ENCODE measurements at regions not wholly inside any gene's neighbourhood (a gene's known extent, or its start where the extent isn't known, plus 50 kb on each side); places are given as distances from the start of the nearest gene placed in this dataset.

DNA sequence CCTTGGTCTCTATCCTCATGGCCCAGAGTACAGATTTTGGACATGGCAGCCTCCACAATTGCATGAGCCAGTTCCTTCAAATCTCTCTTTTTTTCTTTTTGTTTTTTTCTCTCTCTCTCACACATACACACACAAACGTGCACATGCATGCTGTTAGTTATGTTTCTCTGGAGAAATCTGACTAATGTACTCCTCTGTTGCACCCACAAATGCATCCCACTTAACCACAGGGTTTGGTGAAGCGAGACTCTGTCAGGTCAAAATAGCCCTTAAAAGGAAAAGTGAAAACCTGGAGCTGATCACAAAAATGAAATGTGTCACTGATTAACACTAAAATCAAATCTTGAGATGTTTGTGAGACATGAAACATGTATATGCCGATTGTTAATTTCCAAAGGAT, 374.6 kb upstream of the ARGLU1 start:
- Mint-ChIP-seq H3K36me3 (ENCODE audit: low read depth) (no peaks in the 10 kb centered on the region), H3K9me3 (no peaks in the 10 kb centered on the region), H3K27me3 (ENCODE audit: low read depth) (no peaks in the 10 kb centered on the region), H3K4me1 (ENCODE audit: low read depth) (no peaks in the 10 kb centered on the region), H3K27ac (no peak overlapping the region), H3K4me3 (no peak overlapping the region)

DNA sequence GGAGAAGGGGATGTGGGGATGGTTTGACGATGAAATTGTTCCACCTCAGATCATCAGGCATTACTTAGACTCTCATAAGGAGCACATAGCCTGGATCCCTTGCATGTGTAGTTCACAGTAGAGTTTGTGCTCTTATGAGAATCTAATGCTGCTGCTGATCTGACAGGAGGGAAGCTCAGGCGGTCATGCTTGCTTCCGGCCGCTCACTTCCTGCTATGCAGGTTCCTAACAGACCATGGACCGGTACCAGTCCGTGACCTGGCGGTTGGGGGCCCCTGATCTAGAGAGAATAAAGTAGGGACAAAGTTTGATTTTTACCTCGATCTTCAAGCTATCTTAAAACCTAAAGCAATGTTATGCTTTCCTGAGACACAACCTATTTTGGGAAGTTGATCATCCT, 373.8 kb upstream of the ARGLU1 start:
- no peaks in the 10 kb centered on the region for H3K9me3 Mint-ChIP-seq
- no peaks in the 10 kb centered on the region for H3K36me3 Mint-ChIP-seq (ENCODE audit: low read depth)
- no peak overlapping the region for H3K4me3 Mint-ChIP-seq
- no peaks in the 10 kb centered on the region for H3K4me1 Mint-ChIP-seq (ENCODE audit: low read depth)
- no peak overlapping the region for H3K27ac Mint-ChIP-seq
- H3K27me3 Mint-ChIP-seq (ENCODE audit: low read depth), result no peaks in the 10 kb centered on the region

DNA sequence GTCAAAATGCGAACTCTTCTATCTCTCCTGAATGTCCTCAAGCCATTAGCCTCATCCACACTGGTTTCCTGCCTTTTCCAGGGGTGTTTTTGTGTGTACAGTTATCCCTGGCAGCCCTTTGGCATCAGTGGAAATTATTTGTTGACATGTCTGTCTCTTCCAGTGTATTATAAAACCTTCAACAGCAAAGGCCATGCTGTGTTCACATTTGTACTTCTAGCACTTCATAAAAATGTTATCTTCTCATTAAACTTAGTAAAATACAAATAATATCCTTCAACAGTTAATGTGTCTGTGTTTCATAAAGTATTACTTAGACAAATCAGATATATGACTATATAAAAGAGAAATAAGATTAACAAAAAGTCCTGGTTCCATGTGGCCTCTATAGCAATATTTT, 359.5 kb upstream of the ARGLU1 start:
- no peaks in the 10 kb centered on the region for H3K4me1 Mint-ChIP-seq (ENCODE audit: low read depth)
- H3K27ac Mint-ChIP-seq, result no peak overlapping the region
- H3K27me3 Mint-ChIP-seq (ENCODE audit: low read depth), result no peaks in the 10 kb centered on the region
- H3K9me3 Mint-ChIP-seq, result peaks cover 1% of the 10 kb centered on the region
- no peaks in the 10 kb centered on the region for H3K36me3 Mint-ChIP-seq (ENCODE audit: low read depth)
- no peak overlapping the region for H3K4me3 Mint-ChIP-seq

DNA sequence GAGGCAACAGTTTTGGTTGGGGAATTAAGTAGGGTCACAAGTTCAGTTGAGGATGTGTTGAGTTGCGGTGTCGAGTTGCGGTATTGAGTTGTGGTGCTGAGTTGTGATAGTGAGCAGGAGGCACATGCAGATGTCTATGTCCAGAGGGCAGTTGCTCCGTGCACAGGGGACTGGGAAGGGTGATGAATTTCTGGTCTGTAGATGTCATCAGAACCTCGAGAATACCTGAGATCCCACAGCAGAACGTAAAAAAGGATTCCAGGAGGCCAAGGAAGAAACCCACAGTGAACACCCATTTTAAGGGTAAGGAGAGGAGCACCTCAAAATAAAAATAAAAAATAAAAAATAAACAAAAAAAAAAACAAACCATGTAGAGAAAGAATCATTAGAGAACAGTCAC, 354.4 kb upstream of the ARGLU1 start:
- Mint-ChIP-seq H3K27me3 (ENCODE audit: low read depth) (peaks cover 7% of the 10 kb centered on the region), H3K36me3 (ENCODE audit: low read depth) (no peaks in the 10 kb centered on the region), H3K9me3 (no peaks in the 10 kb centered on the region), H3K4me3 (no peak overlapping the region), H3K4me1 (ENCODE audit: low read depth) (no peaks in the 10 kb centered on the region), H3K27ac (no peak overlapping the region)

DNA sequence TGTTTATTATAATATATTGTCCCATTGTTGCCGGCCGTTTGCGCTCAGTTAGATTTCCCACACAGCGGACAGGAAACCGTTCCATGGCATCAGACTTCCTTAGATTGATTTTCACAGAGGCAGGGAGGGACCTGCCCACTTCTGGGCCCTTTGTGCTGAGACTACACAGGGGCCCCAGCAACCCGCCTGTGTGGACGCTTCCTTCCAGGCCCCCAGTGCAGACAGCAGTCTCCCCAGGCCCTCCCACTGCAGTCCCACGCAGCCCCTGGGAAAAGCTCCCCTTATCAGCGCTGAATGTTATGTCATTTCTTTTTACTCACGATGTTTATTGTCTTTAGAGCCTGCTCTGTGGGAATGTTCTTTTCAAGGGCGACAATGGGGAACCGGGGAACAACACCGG, 351.7 kb upstream of the ARGLU1 start:
- Mint-ChIP-seq H3K27ac (no peak overlapping the region), H3K4me3 (no peak overlapping the region), H3K9me3 (no peaks in the 10 kb centered on the region), H3K36me3 (ENCODE audit: low read depth) (no peaks in the 10 kb centered on the region), H3K4me1 (ENCODE audit: low read depth) (no peaks in the 10 kb centered on the region), H3K27me3 (ENCODE audit: low read depth) (peaks cover 10% of the 10 kb centered on the region)

DNA sequence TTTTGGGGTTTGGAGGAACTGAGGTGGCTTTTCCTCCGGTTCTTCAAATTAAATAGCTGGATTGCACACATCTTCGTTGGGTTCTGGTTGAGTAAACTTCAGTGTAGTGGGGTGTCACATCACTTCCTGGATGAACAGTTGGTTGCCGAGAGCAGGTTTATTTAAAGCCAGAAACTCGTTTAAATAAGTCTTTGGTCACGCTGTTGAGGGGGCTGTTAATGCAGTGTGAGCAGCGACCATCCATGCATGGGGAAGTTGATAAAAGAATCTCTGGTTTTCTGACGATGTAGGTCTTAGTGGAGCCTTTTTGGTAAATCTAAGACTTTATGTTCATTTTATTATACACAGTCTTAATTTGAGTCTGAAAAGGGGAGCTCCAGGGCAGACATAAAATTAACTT, 351.2 kb upstream of the ARGLU1 start:
- H3K27ac Mint-ChIP-seq, result no peak overlapping the region
- no peaks in the 10 kb centered on the region for H3K9me3 Mint-ChIP-seq
- H3K36me3 Mint-ChIP-seq (ENCODE audit: low read depth), result no peaks in the 10 kb centered on the region
- no peak overlapping the region for H3K4me3 Mint-ChIP-seq
- H3K4me1 Mint-ChIP-seq (ENCODE audit: low read depth), result no peaks in the 10 kb centered on the region
- H3K27me3 Mint-ChIP-seq (ENCODE audit: low read depth), result peaks cover 10% of the 10 kb centered on the region

DNA sequence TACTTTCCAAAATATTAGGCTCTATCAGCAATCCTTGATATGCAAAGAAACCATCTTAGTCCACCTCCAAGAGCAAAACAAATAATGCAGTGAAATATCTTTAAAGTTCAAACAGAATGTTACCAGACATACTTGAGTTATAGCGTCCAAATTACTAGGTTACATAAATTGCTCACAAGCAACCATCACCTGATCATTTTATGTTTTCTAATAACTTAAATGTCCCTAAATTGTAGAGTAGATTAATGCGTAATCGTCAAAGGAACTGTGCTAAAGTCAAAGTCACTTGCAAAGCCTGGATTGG, 350.6 kb upstream of the ARGLU1 start:
- Mint-ChIP-seq H3K27ac (no peak overlapping the region), H3K36me3 (ENCODE audit: low read depth) (no peaks in the 10 kb centered on the region), H3K9me3 (no peaks in the 10 kb centered on the region), H3K4me1 (ENCODE audit: low read depth) (no peaks in the 10 kb centered on the region), H3K27me3 (ENCODE audit: low read depth) (peaks cover 10% of the 10 kb centered on the region), H3K4me3 (no peak overlapping the region)

DNA sequence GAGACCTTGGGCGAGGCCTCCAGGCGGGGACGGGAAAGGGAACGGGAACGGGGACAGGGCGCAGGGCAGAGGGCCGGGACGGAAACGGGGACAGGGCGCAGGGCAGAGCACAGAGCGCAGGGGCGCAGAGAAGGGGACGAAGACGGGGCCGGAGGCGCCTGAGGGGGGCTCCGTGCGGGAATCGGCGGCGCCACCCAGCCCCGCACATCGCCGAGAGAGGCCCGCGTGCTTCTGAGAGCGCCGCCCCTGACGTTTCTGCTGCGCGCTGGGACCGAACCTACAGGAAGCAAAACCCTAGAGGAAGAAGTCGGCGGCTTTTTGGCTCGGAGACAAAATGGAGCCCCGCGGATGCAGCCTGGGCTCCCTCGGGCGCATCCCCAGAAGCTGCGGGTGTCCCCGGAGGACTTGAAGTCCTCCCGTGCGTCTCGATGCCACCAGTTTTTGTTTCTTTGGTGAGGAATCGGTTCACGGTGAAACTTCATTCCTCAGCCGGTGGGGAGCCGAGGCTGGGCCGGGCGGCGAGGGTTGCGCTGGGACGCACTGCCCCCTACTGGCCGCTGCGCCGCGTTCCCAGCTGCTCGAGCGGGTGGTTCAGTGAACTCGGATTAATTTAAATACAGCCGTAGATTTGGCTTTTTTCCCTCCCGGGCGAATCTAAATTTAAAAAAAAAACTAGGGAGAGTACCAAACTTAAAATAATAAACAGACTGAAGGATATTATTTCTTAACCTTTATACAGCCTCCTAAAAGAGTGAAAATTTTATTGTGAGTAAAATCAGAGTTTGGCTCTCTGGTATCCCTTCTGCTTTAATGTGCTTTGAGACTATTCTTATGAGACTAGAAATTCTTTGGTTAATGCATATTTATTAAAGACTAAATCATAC, 350.0 kb upstream of the ARGLU1 start:
- no peaks in the 10 kb centered on the region for H3K9me3 Mint-ChIP-seq
- H3K36me3 Mint-ChIP-seq (ENCODE audit: low read depth), result no peaks in the 10 kb centered on the region
- H3K4me3 Mint-ChIP-seq, result peak overlapping the region; percentile 79
- H3K4me1 Mint-ChIP-seq (ENCODE audit: low read depth), result no peaks in the 10 kb centered on the region
- peaks cover 10% of the 10 kb centered on the region for H3K27me3 Mint-ChIP-seq (ENCODE audit: low read depth)
- H3K27ac Mint-ChIP-seq, result no peak overlapping the region

DNA sequence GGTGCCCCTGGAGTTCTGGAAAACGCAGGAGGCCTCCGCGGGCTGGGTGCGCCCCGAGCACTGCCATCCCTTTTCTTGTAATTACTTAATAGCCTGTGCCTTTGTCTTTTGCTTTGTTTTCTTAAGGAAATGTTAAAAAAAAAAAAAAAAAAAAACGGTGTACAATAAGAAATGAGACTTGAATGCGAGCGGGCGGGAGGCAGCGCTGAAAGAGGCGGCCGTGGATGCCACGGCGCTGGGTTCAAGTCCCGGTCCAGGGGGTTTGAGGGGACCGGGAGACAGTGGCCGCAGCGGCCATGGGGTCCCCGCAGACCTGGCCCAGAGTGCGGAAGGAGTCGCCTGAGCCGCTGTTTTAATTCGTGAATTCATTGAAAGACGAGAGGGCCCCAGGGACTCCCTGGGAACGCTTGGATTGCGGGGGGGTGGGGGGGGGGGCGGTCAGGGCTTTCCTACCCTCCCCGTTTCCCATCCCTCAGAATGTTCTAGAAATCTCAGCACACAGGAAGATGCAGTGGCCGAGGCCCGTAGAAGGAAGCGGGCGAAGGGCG, 349.2 kb upstream of the ARGLU1 start:
- Mint-ChIP-seq H3K4me1 (ENCODE audit: low read depth) (no peaks in the 10 kb centered on the region), H3K9me3 (no peaks in the 10 kb centered on the region), H3K27me3 (ENCODE audit: low read depth) (peaks cover 10% of the 10 kb centered on the region), H3K27ac (no peak overlapping the region), H3K36me3 (ENCODE audit: low read depth) (no peaks in the 10 kb centered on the region), H3K4me3 (no peak overlapping the region)

DNA sequence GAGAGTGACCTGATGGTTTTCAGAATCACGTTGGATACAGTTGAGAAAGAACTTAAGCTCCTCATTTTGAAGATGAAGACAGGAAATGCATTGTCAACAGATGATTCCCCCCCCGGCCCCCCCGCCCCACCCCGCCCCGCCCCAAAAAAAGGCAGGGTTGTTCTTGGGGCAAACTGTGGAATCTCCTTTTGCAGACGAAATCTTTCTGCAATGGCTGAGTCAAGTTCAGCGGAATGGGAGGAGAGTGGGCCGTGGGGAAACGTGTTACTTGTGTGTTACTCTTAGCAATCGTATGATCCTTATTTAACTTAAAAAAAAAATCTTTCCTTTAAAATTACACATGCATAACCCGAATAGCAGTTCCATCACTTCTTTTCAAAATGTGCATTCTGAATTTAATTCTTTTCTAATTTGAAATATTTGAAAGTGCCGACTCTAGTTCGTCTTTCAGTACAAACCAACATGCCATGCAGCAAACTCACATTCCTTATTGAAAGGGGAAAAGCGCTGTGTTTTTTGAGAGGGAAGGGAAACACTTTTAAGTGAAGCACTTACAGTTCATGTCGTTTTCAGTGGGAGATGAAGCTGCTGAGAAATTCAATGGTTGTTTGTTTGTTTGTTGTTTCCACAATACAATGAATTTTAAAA, 348.5 kb upstream of the ARGLU1 start:
- no peak overlapping the region for H3K27ac Mint-ChIP-seq
- H3K9me3 Mint-ChIP-seq, result no peaks in the 10 kb centered on the region
- peak overlapping the region; percentile 23 for H3K4me3 Mint-ChIP-seq
- H3K4me1 Mint-ChIP-seq (ENCODE audit: low read depth), result no peaks in the 10 kb centered on the region
- H3K36me3 Mint-ChIP-seq (ENCODE audit: low read depth), result no peaks in the 10 kb centered on the region
- H3K27me3 Mint-ChIP-seq (ENCODE audit: low read depth), result peaks cover 10% of the 10 kb centered on the region

DNA sequence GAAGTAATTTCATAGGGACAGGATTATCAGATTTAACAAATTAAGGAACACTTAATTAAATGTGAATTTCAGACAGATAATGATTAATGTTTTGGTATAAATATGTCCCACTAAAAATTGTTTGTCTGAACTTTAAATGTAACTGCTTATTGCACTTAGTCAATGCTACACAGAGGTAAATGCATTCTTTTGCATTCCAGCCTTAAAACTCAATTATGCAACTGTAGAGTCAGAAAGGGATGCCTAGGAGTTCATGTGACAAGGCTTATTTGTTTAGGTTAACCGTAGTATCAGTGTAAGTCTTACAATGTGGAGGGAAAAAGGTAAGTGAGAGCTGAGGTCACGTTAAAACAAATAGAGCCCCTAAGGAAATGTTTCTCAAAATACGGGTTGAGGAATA, 347.2 kb upstream of the ARGLU1 start:
- Mint-ChIP-seq H3K9me3 (no peaks in the 10 kb centered on the region), H3K27ac (no peak overlapping the region), H3K36me3 (ENCODE audit: low read depth) (no peaks in the 10 kb centered on the region), H3K4me1 (ENCODE audit: low read depth) (no peaks in the 10 kb centered on the region), H3K27me3 (ENCODE audit: low read depth) (peaks cover 10% of the 10 kb centered on the region), H3K4me3 (no peak overlapping the region)

DNA sequence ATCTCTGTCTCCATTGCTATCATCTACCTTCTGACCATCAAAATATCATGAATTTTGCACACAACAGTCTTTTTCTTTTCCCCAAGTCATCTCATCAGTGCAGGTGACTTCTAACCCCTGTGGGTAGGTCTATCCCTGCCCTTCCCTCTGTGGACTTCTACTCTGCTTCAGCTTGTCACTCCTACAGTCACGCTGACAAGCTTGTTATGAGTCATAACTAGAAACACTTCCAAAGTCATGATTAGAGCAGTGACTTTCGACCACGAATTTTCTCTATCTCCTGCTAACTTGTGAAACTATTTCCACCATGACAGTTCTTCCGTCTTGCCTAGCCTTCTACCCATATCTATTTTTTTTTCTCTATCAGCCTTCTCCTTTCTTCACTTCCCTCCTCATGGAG, 343.7 kb upstream of the ARGLU1 start:
- H3K4me3 Mint-ChIP-seq, result no peak overlapping the region
- no peaks in the 10 kb centered on the region for H3K9me3 Mint-ChIP-seq
- no peak overlapping the region for H3K27ac Mint-ChIP-seq
- H3K4me1 Mint-ChIP-seq (ENCODE audit: low read depth), result no peaks in the 10 kb centered on the region
- H3K36me3 Mint-ChIP-seq (ENCODE audit: low read depth), result no peaks in the 10 kb centered on the region
- H3K27me3 Mint-ChIP-seq (ENCODE audit: low read depth), result peaks cover 3% of the 10 kb centered on the region

DNA sequence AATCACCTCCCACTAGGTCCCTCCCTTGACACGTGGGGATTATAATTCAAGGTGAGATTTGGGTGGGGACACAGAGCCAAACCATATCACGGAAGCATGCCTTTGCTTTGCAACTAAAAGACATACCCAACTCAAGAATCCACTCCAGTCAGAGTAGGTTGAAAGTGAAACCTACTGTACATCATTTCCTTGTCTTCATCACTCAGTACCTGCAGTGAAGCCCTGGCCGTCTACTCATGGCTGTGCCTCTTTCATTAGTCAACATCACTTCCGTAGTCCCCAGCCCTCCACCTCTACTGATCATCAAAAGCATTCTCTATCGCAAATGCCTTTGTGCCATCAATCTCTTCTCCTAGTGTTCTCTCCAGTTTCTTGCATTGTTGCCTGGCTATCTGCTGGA, 343.1 kb upstream of the ARGLU1 start:
- no peaks in the 10 kb centered on the region for H3K4me1 Mint-ChIP-seq (ENCODE audit: low read depth)
- no peaks in the 10 kb centered on the region for H3K9me3 Mint-ChIP-seq
- no peaks in the 10 kb centered on the region for H3K36me3 Mint-ChIP-seq (ENCODE audit: low read depth)
- H3K27me3 Mint-ChIP-seq (ENCODE audit: low read depth), result peaks cover 3% of the 10 kb centered on the region
- H3K4me3 Mint-ChIP-seq, result no peak overlapping the region
- H3K27ac Mint-ChIP-seq, result no peak overlapping the region

DNA sequence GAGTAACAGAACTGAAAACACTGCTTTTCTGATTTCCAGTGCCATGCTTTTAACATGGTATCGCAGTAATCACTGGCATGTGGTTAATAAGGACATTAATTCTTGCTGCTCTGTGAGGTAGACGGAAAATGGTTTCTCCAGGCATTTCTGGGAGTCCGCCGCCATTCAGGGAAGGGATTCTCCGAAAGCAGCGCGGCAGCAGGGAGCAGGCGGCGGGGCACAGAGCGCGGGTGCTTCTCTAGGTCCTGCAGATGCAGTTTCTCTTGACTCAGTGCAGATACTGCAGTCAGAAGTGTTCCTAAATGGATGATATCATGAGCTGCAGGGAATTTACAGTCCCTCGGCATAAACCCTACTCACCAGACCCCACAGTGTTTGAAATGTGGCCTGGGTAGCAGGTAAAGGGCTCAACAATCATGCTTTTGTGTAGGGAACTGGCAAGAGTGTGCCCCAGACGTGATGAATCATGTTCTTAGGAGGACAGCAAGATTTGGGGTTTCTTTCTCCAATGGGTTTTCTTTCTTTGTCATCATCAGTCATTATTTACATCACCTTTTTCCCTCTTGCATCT, 338.6 kb upstream of the ARGLU1 start:
- H3K9me3 Mint-ChIP-seq, result no peaks in the 10 kb centered on the region
- H3K36me3 Mint-ChIP-seq (ENCODE audit: low read depth), result no peaks in the 10 kb centered on the region
- H3K4me3 Mint-ChIP-seq, result no peak overlapping the region
- H3K27ac Mint-ChIP-seq, result no peak overlapping the region
- H3K4me1 Mint-ChIP-seq (ENCODE audit: low read depth), result no peaks in the 10 kb centered on the region
- no peaks in the 10 kb centered on the region for H3K27me3 Mint-ChIP-seq (ENCODE audit: low read depth)

All from T-helper 1 cell treated with Interleukin-12 subunit alpha and Interleukin-12 subunit beta and Interleukin-4 antibody, amounts not matched to agents 30 μg/mL and 1 μg/mL, for 36 hours (primary cell).